ENCODE measurements at regions not wholly inside any gene's neighbourhood (a gene's known extent, or its start where the extent isn't known, plus 50 kb on each side); places are given as distances from the start of the nearest gene placed in this dataset.

- TF ChIP-seq POLR2A (IDR thresholded peaks at IDR 0.05) (no peak), CTCF (IDR thresholded peaks at IDR 0.05) (no peak)
Observed at GRCh38 chr12:58732894-58733293, 187.4 kb downstream of the LRIG3 start.
